Lower leg skin (tissue), 3 donors: ENCODE measurements at regions not wholly inside any gene's neighbourhood (a gene's known extent, or its start where the extent isn't known, plus 50 kb on each side); places are given as distances from the start of the nearest gene placed in this dataset.

Experiments used
- POLR2A ChIP-seq, 2 donors: fragments of 450-650 bp; IDR thresholded peaks; one replicate each; pipeline ENCODE4 v1.6.1; 2016 to 2017; ENCODE audit warnings: antibody characterized with exemption in 2 of 2, mild to moderate bottlenecking in 1 of 2, moderate library complexity in 1 of 2
- TF ChIP-seq, protein P1 (sequence below), 3 donors: fragments of 450-650 bp; IDR thresholded peaks; one replicate each; pipeline ENCODE4 v1.5.1; 2016; ENCODE audit warnings: antibody characterized with exemption in 3 of 3, mild to moderate bottlenecking in 3 of 3, moderate library complexity in 2 of 3

DNA sequence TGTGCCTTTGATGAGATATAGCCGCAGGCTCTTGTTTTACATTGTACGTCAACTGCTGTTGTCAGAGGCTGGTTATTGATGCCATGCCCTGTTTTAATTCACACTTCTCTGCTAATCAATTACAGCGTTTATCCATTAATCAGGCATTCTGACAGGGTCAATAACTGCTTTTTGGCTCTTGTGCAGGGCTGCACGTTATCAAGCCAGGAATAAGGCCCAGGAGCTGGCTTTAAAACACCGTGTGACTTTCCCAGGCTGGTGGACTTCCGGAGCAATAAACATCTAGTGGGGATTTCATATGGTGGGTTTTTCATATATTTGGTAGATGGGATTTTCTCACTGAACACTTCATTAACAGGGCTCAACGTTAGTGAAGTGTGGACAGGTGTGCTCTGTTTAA, 221.7 kb downstream of the TM9SF2 start:
- TF ChIP-seq, protein P1, sequence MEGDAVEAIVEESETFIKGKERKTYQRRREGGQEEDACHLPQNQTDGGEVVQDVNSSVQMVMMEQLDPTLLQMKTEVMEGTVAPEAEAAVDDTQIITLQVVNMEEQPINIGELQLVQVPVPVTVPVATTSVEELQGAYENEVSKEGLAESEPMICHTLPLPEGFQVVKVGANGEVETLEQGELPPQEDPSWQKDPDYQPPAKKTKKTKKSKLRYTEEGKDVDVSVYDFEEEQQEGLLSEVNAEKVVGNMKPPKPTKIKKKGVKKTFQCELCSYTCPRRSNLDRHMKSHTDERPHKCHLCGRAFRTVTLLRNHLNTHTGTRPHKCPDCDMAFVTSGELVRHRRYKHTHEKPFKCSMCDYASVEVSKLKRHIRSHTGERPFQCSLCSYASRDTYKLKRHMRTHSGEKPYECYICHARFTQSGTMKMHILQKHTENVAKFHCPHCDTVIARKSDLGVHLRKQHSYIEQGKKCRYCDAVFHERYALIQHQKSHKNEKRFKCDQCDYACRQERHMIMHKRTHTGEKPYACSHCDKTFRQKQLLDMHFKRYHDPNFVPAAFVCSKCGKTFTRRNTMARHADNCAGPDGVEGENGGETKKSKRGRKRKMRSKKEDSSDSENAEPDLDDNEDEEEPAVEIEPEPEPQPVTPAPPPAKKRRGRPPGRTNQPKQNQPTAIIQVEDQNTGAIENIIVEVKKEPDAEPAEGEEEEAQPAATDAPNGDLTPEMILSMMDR (IDR thresholded peaks at IDR 0.05): no peak
- no peak for TF ChIP-seq POLR2A (IDR thresholded peaks at IDR 0.05)
